Gastroesophageal sphincter (tissue), 3 donors: ENCODE measurements at regions not wholly inside any gene's neighbourhood (a gene's known extent, or its start where the extent isn't known, plus 50 kb on each side); places are given as distances from the start of the nearest gene placed in this dataset.

Experiments used
- CTCF ChIP-seq, 4 experiments: fragments of 200-600 bp in 2 of 4; fragments of 450-650 bp in 2 of 4; sonication (generic) in 1 of 4; IDR thresholded peaks; one replicate each; pipeline ENCODE4 v1.5.1; 2017 to 2019; ENCODE audit warnings: antibody characterized with exemption in 4 of 4, mild to moderate bottlenecking in 2 of 4, moderate library complexity in 2 of 4
- POLR2AphosphoS5 ChIP-seq: sonication (generic); formaldehyde crosslinking; IDR thresholded peaks from one replicate; pipeline ENCODE4 v1.6.1; 2017; ENCODE audit warnings: antibody characterized with exemption

GRCh38 chr5:175027390-175027789 is 303.0 kb downstream of the MSX2 start:
- TF ChIP-seq CTCF (IDR thresholded peaks at IDR 0.05) (no peak), POLR2AphosphoS5 (no peak)
